Breast epithelium (tissue), 4 donors: ENCODE measurements at regions not wholly inside any gene's neighbourhood (a gene's known extent, or its start where the extent isn't known, plus 50 kb on each side); places are given as distances from the start of the nearest gene placed in this dataset.

Experiments used
- DNase-seq, 2 donors: peaks; one replicate each; pipeline ENCODE4 v3.0.0-alpha.2; 2019; ENCODE audit warnings: low spot score in 2 of 2
- H3K27ac ChIP-seq, 2 donors: fragments of 200-600 bp; sonication (generic) in 1 of 2; one replicate each; pipeline ENCODE4 v1.5.1; 2016 to 2019; ENCODE audit warnings: mild to moderate bottlenecking in 1 of 2
- H3K27me3 ChIP-seq, 2 donors: fragments of 200-600 bp; sonication (generic) in 1 of 2; one replicate each; pipeline versions ENCODE4 v1.5.1 to v1.6.0; 2017 to 2019; ENCODE audit warnings: control low read depth in 1 of 2, mild to moderate bottlenecking in 1 of 2
- H3K36me3 ChIP-seq: fragments of 200-600 bp; one replicate; pipeline ENCODE4 v1.5.1; 2019
- H3K4me1 ChIP-seq, 2 donors: fragments of 200-600 bp; sonication (generic); one replicate each; pipeline ENCODE4 v1.5.1; 2016 to 2019; ENCODE audit warnings: control low read depth in 1 of 2
- H3K4me3 ChIP-seq, 3 donors: fragments of 200-600 bp; sonication (generic); 1 replicate in 2 of 3; 2 replicates in 1 of 3; pipeline ENCODE4 v1.5.1; 2016 to 2019; ENCODE audit warnings: mild to moderate bottlenecking in 3 of 3, moderate library complexity in 2 of 3
- H3K9me3 ChIP-seq, 2 donors: fragments of 200-600 bp; sonication (generic) in 1 of 2; one replicate each; pipeline ENCODE4 v1.5.1; 2016 to 2019; ENCODE audit warnings: control low read depth in 1 of 2
- POLR2A ChIP-seq: fragments of 450-650 bp; IDR thresholded peaks from one replicate; pipeline ENCODE4 v1.6.1; 2016; ENCODE audit warnings: antibody characterized with exemption, mild to moderate bottlenecking, moderate library complexity
- POLR2AphosphoS5 ChIP-seq, 3 donors: sonication (generic); formaldehyde crosslinking; IDR thresholded peaks; one replicate each; pipeline ENCODE4 v1.6.1; 2017; ENCODE audit warnings: antibody characterized with exemption in 3 of 3
- intact Hi-C: fragments of 100-400 bp; cut with DNase I; formaldehyde crosslinking; loops from one replicate; pipeline ENCODE4 v1.15.1; 2023; ENCODE audit warnings: low total_unique reads
- TF ChIP-seq, protein P1 (sequence below), 3 donors: fragments of 450-650 bp; IDR thresholded peaks; one replicate each; pipeline ENCODE4 v1.5.1; 2016 to 2017; ENCODE audit warnings: antibody characterized with exemption in 3 of 3, mild to moderate bottlenecking in 3 of 3, moderate library complexity in 3 of 3

DNA sequence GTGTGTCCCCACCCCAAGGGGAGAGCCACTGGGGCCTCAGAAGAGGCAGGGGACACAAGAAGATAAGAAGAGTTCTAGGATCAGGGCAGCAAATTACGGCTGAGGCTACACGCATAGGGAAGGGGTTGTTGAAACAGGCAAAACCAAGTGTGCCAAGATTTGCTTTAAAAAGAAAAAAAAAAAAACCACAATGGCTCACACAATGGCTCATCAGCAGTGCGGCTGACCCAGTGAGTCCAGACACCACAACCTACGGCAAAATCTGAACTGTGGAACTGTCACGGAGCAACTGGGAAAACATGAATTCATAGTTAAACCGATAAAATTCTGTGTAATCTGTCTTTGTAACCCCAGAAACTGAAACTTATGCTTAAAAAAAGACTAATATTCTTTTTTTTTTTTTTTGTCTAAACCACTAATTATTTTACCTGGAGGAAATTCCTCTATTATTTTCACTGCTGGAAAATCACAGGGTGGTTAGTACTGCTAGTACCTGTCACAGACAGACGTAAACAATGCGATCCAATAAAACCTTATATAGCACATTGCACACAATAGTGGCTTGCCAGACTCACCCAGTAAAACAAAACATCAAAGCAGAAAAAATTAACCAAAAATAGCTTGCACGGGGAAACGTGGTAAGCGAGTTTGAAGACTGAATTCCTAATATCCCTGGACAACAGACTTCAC, 325.4 kb upstream of the TSHZ3 start:
- no peak overlapping the region for H3K4me3 ChIP-seq
- intact Hi-C loops: no loop called here

DNA sequence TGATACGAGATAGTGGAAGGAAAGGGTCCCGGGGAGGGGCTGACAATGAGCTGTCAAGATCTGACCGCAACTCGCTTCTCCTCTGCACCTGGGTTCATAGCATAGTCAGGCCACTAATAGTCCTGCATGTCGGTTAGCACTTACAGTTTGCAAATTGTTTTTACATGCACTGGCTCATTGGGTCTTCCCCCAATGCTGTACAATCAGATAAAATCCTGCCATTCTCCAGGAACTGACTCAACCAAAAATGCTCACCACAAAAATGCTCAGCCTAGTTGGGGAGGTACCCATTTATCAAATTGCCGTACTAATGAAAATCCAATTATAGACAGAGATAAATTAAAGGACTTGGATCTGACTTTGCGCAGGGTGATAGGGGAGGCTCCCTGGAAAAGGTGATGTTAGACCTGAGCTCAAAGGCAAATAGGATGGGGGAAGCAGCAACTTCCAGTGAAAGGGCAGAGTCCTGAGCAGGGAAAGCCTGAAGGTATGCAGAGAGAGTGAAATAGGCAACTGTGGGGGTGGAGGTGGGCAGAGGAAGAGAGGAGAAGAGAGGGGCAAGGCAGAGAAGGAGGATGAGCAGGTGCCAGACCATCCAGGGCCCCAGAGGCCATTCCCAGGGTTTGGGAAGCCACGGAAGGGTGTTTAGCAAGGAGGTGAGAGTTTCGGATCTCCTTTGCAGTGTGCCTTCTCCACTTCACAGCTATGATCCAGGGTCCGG, 326.1 kb upstream of the TSHZ3 start:
- H3K4me3 ChIP-seq: no peak overlapping the region
- H3K9me3 ChIP-seq: no peaks in the 10 kb centered on the region
- H3K27ac ChIP-seq: no peak overlapping the region
- intact Hi-C loops: no loop called here
- DNase-seq: no peak
- H3K36me3 ChIP-seq: no peaks in the 10 kb centered on the region
- TF ChIP-seq POLR2A: no peak
- TF ChIP-seq, protein P1, sequence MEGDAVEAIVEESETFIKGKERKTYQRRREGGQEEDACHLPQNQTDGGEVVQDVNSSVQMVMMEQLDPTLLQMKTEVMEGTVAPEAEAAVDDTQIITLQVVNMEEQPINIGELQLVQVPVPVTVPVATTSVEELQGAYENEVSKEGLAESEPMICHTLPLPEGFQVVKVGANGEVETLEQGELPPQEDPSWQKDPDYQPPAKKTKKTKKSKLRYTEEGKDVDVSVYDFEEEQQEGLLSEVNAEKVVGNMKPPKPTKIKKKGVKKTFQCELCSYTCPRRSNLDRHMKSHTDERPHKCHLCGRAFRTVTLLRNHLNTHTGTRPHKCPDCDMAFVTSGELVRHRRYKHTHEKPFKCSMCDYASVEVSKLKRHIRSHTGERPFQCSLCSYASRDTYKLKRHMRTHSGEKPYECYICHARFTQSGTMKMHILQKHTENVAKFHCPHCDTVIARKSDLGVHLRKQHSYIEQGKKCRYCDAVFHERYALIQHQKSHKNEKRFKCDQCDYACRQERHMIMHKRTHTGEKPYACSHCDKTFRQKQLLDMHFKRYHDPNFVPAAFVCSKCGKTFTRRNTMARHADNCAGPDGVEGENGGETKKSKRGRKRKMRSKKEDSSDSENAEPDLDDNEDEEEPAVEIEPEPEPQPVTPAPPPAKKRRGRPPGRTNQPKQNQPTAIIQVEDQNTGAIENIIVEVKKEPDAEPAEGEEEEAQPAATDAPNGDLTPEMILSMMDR (IDR thresholded peaks at IDR 0.05): no peak
- no peak for TF ChIP-seq POLR2AphosphoS5 (IDR thresholded peaks at IDR 0.05)
- no peaks in the 10 kb centered on the region for H3K27me3 ChIP-seq
- no peaks in the 10 kb centered on the region for H3K4me1 ChIP-seq

More for the DNA sequence above, 325.4 kb upstream of the TSHZ3 start:
- no peak for DNase-seq
- TF ChIP-seq, protein P1 (IDR thresholded peaks at IDR 0.05): no peak
- TF ChIP-seq POLR2A: no peak
- H3K27ac ChIP-seq: no peak overlapping the region
- H3K27me3 ChIP-seq: no peaks in the 10 kb centered on the region
- H3K9me3 ChIP-seq: no peaks in the 10 kb centered on the region
- no peaks in the 10 kb centered on the region for H3K36me3 ChIP-seq
- no peaks in the 10 kb centered on the region for H3K4me1 ChIP-seq

DNA sequence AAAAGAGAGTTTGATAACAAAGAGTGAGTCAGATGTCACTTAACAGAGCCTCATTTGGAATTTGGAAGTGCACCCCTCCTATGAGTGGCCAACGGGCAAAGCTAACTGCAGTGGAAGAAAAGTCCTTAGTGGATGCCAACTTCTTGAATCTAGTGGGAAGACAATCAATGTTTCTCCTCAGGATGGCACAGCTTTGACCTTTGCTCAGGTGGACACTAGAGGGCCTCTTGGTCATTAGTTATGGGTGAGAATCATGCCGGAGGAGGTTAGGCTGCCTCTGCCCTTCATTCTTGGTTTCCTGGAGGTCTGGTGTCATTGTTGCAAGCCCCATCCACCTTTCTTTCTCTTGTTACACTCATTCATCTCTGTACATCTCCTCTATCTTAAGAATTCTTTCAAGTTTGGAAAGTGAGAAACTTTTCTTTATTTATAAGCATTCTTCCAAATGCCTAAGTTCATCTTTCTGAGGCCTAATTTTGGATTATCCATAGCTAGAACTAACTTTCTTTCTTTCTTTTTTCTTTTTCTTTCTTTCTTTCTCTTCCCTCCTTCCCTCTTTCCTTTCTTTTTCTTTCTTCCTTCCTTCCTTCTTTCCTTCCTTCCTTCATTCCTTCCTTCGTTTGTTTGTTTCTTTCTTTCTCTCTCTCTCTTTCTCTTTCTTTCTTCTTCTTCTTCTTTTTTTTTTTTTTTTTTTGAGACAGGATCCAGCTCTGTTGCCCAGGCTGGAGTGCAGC, 327.2 kb upstream of the TSHZ3 start:
- TF ChIP-seq, protein P1 (IDR thresholded peaks at IDR 0.05): no peak
- TF ChIP-seq POLR2A (no peak), POLR2AphosphoS5 (IDR thresholded peaks at IDR 0.05) (no peak)
- no peaks in the 10 kb centered on the region for H3K36me3 ChIP-seq
- H3K4me3 ChIP-seq: no peak overlapping the region
- H3K4me1 ChIP-seq: no peaks in the 10 kb centered on the region
- intact Hi-C loops: no loop called here
- no peaks in the 10 kb centered on the region for H3K9me3 ChIP-seq
- no peak for DNase-seq
- no peaks in the 10 kb centered on the region for H3K27me3 ChIP-seq
- no peak overlapping the region for H3K27ac ChIP-seq

DNA sequence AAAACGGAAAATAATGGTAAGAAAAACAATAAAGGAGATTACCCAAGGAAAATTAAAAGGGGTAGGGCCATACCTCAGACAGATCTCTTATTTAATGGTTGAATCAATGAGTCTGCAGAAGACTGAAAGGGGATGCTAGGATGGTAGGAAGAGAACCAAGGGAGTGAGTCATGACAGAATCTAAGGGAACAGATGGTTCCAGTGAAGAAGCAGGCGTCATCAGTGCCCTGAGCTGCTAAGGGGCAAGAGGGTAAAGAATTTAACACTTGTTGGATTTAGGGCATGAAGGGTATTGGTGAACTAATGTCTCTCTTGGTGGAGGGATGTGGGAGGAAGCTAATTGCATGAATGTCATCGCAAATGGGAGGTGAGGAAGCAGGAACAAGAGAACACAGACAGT, 329.2 kb upstream of the TSHZ3 start:
- Histone ChIP-seq H3K4me3 (no peak overlapping the region), H3K27ac (no peak overlapping the region), H3K36me3 (no peaks in the 10 kb centered on the region), H3K4me1 (no peaks in the 10 kb centered on the region), H3K9me3 (no peaks in the 10 kb centered on the region), H3K27me3 (no peaks in the 10 kb centered on the region)
- no peak for DNase-seq
- intact Hi-C loops: no loop called here
- TF ChIP-seq POLR2AphosphoS5 (IDR thresholded peaks at IDR 0.05): no peak

DNA sequence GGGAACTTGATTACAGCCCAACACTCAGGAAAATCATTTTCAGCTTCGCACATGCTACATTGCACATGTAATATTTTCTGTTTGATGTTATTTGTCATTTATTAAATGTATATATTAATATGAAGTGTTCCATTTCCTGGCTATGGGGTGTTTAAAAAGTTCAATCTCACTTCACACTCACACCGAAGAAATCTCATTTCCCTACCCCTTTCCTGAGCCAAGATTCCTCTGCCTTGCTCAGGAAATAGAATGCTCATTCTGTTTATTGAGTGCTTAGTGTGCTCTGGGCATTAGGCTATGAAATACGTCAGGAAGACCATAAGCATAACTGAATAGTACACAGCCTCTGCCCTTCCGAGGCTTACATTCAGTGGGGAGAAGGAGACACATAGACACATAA, 331.9 kb upstream of the TSHZ3 start:
- Histone ChIP-seq H3K36me3 (no peaks in the 10 kb centered on the region), H3K27ac (no peak overlapping the region), H3K9me3 (no peaks in the 10 kb centered on the region), H3K4me3 (no peak overlapping the region), H3K4me1 (no peaks in the 10 kb centered on the region), H3K27me3 (no peaks in the 10 kb centered on the region)
- intact Hi-C loops: no loop called here
- no peak for TF ChIP-seq POLR2AphosphoS5 (IDR thresholded peaks at IDR 0.05)
- TF ChIP-seq POLR2A: no peak
- TF ChIP-seq, protein P1 (IDR thresholded peaks at IDR 0.05): no peak
- DNase-seq: no peak
